Right cardiac atrium (tissue), 5 donors: ENCODE measurements at regions not wholly inside any gene's neighbourhood (a gene's known extent, or its start where the extent isn't known, plus 50 kb on each side); places are given as distances from the start of the nearest gene placed in this dataset.

Experiments used
- ATAC-seq, 2 donors: fragments of 200-7000 bp; cut with Tn5 transposase; one replicate each; pipeline versions ENCODE4 v1.8.0 to v1.9.1; 2020; ENCODE audit warnings: moderate library complexity in 2 of 2, mild to moderate bottlenecking in 1 of 2
- DNase-seq, 3 donors: peaks; one replicate each; pipeline ENCODE4 v3.0.0-alpha.2; 2020
- H3K27ac ChIP-seq: one replicate; pipeline ENCODE4 v1.5.1; 2013; ENCODE audit warnings: mild to moderate bottlenecking, low read length, control low read depth, moderate library complexity
- H3K27me3 ChIP-seq: one replicate; pipeline ENCODE4 v1.6.1; 2013; ENCODE audit not compliant: control insufficient read depth, insufficient read depth
- H3K4me1 ChIP-seq: one replicate; pipeline ENCODE4 v1.6.1; 2013; ENCODE audit warnings: low read length; ENCODE audit not compliant: control insufficient read depth, insufficient read depth
- H3K4me3 ChIP-seq: one replicate; pipeline ENCODE4 v1.5.1; 2013; ENCODE audit warnings: low read length, control low read depth
- H3K9me3 ChIP-seq: one replicate; pipeline ENCODE4 v1.6.1; 2013; ENCODE audit warnings: low read length; ENCODE audit not compliant: control insufficient read depth
- WGBS: extraction: QIAGEN DNeasy Blood & Tissue Kit; methylation state at CpG from one replicate; pipeline ENCODE4 v1.1.7; 2013; 5-methylcytosine and 5-hydroxymethylcytosine counted together
- intact Hi-C, 4 donors: fragments of 100-400 bp; cut with DNase I; formaldehyde crosslinking; loops; one replicate each; pipeline versions ENCODE4 v1.11.0 to v1.14.0; 2022 to 2023
- donor health status: healthy with polysubstance abuse.
- donor health status: DM: no; HTN: yes; CAD: no.
- donor health status: DM: no; HTN: no; CAD: no.
- donor health status: DM: no; HTN: yes; CAD: no; lungs with severe emphysema.
- donor health status: DM: yes; HTN: yes; CAD: no.

DNA sequence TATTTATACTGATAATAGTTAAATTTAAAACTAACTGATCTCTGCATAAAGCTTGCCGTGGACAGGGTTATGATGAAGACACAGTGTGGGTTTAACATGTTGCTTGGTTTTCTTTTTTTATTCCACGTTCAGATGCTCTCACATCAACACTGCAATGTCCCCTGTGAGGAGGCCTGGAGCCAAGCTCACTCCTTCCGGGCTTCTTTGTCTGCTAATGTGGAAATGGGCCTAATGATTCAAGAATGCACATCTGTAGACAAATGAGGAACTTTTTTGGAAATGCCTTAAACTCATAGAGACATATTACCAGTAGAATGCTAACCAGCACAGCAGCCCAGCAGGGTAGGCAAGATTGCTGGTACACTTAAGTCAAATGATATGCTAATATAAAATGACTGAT, 208.0 kb downstream of the GALR1 start:
- Histone ChIP-seq H3K27ac (no peak overlapping the region), H3K4me1 (no peaks in the 10 kb centered on the region), H3K9me3 (no peaks in the 10 kb centered on the region), H3K27me3 (no peaks in the 10 kb centered on the region), H3K4me3 (no peak overlapping the region)
- no peak for ATAC-seq
- intact Hi-C loops = no loop called here
- no peak for DNase-seq
- 45% methylated on average over 3 of the region's 3 CpGs for WGBS

- H3K27ac ChIP-seq = no peak overlapping the region
- peak; percentile 26 to 59 for ATAC-seq
- H3K9me3 ChIP-seq = no peaks in the 10 kb centered on the region
- H3K4me1 ChIP-seq = no peaks in the 10 kb centered on the region
- H3K27me3 ChIP-seq = no peaks in the 10 kb centered on the region
- WGBS = 34% methylated on average over 6 of the region's 6 CpGs
- H3K4me3 ChIP-seq = no peak overlapping the region
- intact Hi-C loops = no loop called here
- peak in 2 of 3 donors; percentile 24 to 49 for DNase-seq
Measured at GRCh38 chr18:77461062-77461688, 211.5 kb downstream of the GALR1 start.

DNA sequence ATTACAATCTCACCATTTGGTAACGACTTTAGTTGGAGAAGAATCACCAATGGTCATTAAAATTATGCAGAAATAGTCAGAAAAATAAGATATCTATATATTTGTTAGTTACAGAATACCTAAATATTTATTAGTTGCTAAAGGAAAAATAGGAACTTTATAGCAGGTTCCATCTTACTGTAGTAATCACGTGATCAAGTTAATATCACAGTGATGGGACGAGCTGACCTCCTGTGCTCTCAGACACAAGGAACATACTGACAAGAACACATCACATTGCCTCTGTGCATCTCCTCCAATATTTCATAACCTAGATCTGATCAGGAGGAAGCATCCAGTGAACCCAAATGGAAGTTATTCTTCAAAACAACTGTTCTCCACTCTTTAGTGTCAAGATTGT, 215.3 kb downstream of the GALR1 start:
- DNase-seq (no peak), ATAC-seq (no peak)
- no peak overlapping the region for H3K4me3 ChIP-seq
- H3K27ac ChIP-seq = no peak overlapping the region
- no peaks in the 10 kb centered on the region for H3K27me3 ChIP-seq
- WGBS = 72% methylated on average over 3 of the region's 3 CpGs
- H3K9me3 ChIP-seq = no peaks in the 10 kb centered on the region
- intact Hi-C loops = no loop called here
- H3K4me1 ChIP-seq = no peaks in the 10 kb centered on the region

DNA sequence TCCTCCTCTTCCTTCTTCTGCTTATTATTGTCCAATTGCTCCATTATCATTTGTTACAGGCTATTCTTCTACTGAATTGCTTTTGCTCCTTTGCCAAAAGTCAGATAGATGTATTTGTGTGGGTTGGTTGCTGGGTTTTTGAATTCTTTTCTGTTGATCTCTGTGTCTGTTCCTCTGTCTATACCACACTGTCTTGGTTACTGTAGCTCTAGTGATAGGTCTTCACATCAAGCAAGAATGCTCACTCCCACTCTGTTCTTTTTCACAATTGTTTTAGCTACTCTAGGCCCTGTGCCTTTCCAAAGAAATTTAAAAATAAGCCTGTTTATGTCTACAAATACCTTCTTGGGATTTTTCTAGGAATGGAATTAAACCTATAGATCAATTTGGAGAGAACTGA, 217.2 kb downstream of the GALR1 start:
- no peaks in the 10 kb centered on the region for H3K4me1 ChIP-seq
- DNase-seq (no peak), ATAC-seq (no peak)
- H3K9me3 ChIP-seq = no peaks in the 10 kb centered on the region
- H3K4me3 ChIP-seq = no peak overlapping the region
- H3K27ac ChIP-seq = no peak overlapping the region
- H3K27me3 ChIP-seq = no peaks in the 10 kb centered on the region
- intact Hi-C loops = no loop called here

- intact Hi-C loops = no loop called here
- 81% methylated on average over 4 of the region's 4 CpGs for WGBS
- H3K27me3 ChIP-seq = no peaks in the 10 kb centered on the region
- no peaks in the 10 kb centered on the region for H3K9me3 ChIP-seq
- ATAC-seq (no peak), DNase-seq (no peak)
- no peak overlapping the region for H3K27ac ChIP-seq
- H3K4me1 ChIP-seq = no peaks in the 10 kb centered on the region
- H3K4me3 ChIP-seq = no peak overlapping the region
Measured at GRCh38 chr18:77469131-77469530, 219.5 kb downstream of the GALR1 start.

- Histone ChIP-seq H3K27me3 (no peaks in the 10 kb centered on the region), H3K9me3 (no peaks in the 10 kb centered on the region), H3K27ac (no peak overlapping the region), H3K4me1 (no peaks in the 10 kb centered on the region), H3K4me3 (no peak overlapping the region)
- 47% methylated on average over 16 of the region's 16 CpGs for WGBS
- ATAC-seq = no peak
- no peak for DNase-seq
- intact Hi-C loops = no loop called here
Measured at GRCh38 chr18:77470569-77471413, 221.1 kb downstream of the GALR1 start.

- Histone ChIP-seq H3K9me3 (no peaks in the 10 kb centered on the region), H3K27me3 (no peaks in the 10 kb centered on the region), H3K27ac (no peak overlapping the region), H3K4me1 (no peaks in the 10 kb centered on the region), H3K4me3 (no peak overlapping the region)
- intact Hi-C loops = no loop called here
- ATAC-seq = no peak
- 63% methylated on average over 1 of the region's 1 CpG for WGBS
- DNase-seq = no peak
Measured at GRCh38 chr18:77472509-77472908, 222.9 kb downstream of the GALR1 start.

GRCh38 chr18:77478646-77479442, 229.2 kb downstream of the GALR1 start:
- Histone ChIP-seq H3K27me3 (no peaks in the 10 kb centered on the region), H3K4me1 (no peaks in the 10 kb centered on the region), H3K4me3 (no peak overlapping the region), H3K27ac (peak overlapping the region; percentile 45), H3K9me3 (no peaks in the 10 kb centered on the region)
- peak in 2 of 3 donors; percentile 54 to 64 for DNase-seq
- ATAC-seq = peak; percentile 88 to 93
- WGBS = 26% methylated on average over 9 of the region's 9 CpGs
- intact Hi-C loops = no loop called here

GRCh38 chr18:77481541-77481940, 231.9 kb downstream of the GALR1 start:
- no peaks in the 10 kb centered on the region for H3K27me3 ChIP-seq
- no peak for DNase-seq
- WGBS = 77% methylated on average over 3 of the region's 3 CpGs
- no peaks in the 10 kb centered on the region for H3K9me3 ChIP-seq
- no peak overlapping the region for H3K27ac ChIP-seq
- ATAC-seq = no peak
- intact Hi-C loops = no loop called here
- no peaks in the 10 kb centered on the region for H3K4me1 ChIP-seq
- H3K4me3 ChIP-seq = no peak overlapping the region

DNA sequence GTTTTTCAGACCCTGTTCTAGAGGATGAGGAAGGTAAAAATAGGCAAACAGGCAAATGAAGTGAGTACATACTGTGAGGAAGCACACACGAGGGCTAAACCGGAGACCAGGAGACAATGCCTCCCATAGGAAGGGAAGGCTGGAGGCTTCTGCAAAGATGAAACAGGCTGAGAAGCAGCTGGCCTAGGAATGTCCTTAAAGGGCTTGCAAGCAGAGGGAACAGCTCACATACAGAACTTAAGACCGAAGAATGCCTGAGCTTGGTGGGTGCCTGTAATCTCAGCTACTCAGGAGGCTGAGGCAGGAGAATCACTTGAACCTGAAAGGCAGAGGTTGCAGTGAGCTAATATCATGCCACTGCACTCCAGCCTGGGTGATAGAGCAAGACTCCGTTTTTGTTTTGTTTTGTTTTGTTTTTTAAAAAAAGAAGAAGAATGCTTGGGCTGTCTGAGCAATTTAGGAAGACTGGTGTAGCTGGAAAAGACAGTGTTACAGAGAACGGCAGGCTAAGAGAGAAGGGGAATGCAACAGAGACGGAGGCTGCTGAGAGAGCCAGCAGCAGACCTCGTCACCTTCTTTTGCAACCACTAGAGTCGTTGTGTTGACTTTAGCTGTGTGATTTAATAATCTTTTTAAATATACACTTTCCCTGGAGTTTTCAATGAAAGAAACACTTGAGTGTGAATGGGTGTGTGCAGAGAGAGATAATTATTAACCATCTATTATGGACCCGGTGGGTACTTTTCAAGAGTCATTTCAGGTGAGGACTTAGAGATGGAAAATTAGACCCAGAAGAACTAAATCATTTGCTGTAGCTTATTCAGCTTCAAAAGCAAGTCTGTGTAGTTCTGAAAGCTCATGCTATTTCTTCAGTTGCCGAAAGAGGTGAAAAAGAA, 232.8 kb downstream of the GALR1 start:
- Histone ChIP-seq H3K4me1 (no peaks in the 10 kb centered on the region), H3K9me3 (no peaks in the 10 kb centered on the region), H3K4me3 (no peak overlapping the region), H3K27me3 (no peaks in the 10 kb centered on the region), H3K27ac (no peak overlapping the region)
- intact Hi-C loops = no loop called here
- 74% methylated on average over 10 of the region's 10 CpGs for WGBS
- DNase-seq (no peak), ATAC-seq (no peak)
